ENCODE measurements at regions not wholly inside any gene's neighbourhood (a gene's known extent, or its start where the extent isn't known, plus 50 kb on each side); places are given as distances from the start of the nearest gene placed in this dataset.
"Not testable (repeated sequence)": the region's sequence is repeated elsewhere in the genome, so short reads cannot be mapped to it uniquely, and the experiment has no call there.

GRCh38 chr6:84317463-84317862 is 90.0 kb upstream of the CEP162 start:
- Histone ChIP-seq H3K27me3 (no peaks in the 10 kb centered on the region), H3K27ac (no peak overlapping the region), H3K36me3 (no peaks in the 10 kb centered on the region), H3K4me1 (no peaks in the 10 kb centered on the region), H3K4me3 (no peak overlapping the region), H3K9me3 (peaks cover 0 to 6% (median 0%) of the 10 kb centered on the region in 3 donors)
- no peak for ATAC-seq
- WGBS, 2 donors (ENCODE audit: low coverage in 1 of 2), result 63 to 78% methylated on average over 2 of the region's 2 CpGs
- TF ChIP-seq POLR2A (IDR thresholded peaks at IDR 0.05) (no peak), POLR2AphosphoS5 (IDR thresholded peaks at IDR 0.05) (no peak), EP300 (IDR thresholded peaks at IDR 0.05) (no peak)
- TF ChIP-seq, protein P1, sequence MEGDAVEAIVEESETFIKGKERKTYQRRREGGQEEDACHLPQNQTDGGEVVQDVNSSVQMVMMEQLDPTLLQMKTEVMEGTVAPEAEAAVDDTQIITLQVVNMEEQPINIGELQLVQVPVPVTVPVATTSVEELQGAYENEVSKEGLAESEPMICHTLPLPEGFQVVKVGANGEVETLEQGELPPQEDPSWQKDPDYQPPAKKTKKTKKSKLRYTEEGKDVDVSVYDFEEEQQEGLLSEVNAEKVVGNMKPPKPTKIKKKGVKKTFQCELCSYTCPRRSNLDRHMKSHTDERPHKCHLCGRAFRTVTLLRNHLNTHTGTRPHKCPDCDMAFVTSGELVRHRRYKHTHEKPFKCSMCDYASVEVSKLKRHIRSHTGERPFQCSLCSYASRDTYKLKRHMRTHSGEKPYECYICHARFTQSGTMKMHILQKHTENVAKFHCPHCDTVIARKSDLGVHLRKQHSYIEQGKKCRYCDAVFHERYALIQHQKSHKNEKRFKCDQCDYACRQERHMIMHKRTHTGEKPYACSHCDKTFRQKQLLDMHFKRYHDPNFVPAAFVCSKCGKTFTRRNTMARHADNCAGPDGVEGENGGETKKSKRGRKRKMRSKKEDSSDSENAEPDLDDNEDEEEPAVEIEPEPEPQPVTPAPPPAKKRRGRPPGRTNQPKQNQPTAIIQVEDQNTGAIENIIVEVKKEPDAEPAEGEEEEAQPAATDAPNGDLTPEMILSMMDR (IDR thresholded peaks at IDR 0.05), result no peak

- Histone ChIP-seq H3K9me3 (peaks cover 0 to 6% (median 0%) of the 10 kb centered on the region in 3 donors), H3K4me3 (no peak overlapping the region), H3K36me3 (no peaks in the 10 kb centered on the region), H3K4me1 (no peaks in the 10 kb centered on the region), H3K27me3 (no peaks in the 10 kb centered on the region), H3K27ac (no peak overlapping the region)
- WGBS, 2 donors (ENCODE audit: low coverage in 1 of 2), result 57% methylated on average over 1 of the region's 1 CpG; no CpG with 5 or more reads in 1 of the 2 donors
- TF ChIP-seq EP300 (IDR thresholded peaks at IDR 0.05) (no peak), POLR2AphosphoS5 (IDR thresholded peaks at IDR 0.05) (no peak), POLR2A (IDR thresholded peaks at IDR 0.05) (no peak)
- TF ChIP-seq, protein P1 (IDR thresholded peaks at IDR 0.05), result no peak
- ATAC-seq, result no peak
Observed at GRCh38 chr6:84314377-84314898, 87.0 kb upstream of the CEP162 start.

DNA sequence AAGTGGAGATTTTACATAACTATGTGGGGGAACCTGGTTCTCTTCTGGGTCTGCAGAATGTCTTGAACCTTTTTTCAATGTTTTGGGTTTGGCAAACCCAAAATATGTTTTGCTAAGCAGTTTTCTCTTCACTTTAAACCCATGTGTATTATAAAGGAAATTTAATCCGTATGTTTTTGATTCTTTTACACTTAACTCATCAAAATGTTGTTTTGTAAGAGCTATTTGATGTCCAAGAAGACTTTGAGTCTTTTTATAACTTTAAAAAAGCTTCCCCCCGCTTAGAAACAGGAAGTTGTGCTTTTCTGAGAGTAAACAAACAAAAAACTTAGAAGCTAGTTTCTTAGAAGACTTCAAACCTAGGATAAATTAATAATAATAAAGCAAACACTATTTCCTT is 81.9 kb upstream of the CEP162 start:
- TF ChIP-seq POLR2AphosphoS5 (IDR thresholded peaks at IDR 0.05), result no peak
- no peak for TF ChIP-seq EP300 (IDR thresholded peaks at IDR 0.05)
- TF ChIP-seq POLR2A (IDR thresholded peaks at IDR 0.05), result no peak
- TF ChIP-seq, protein P1 (IDR thresholded peaks at IDR 0.05), result no peak
- Histone ChIP-seq H3K4me1 (no peaks in the 10 kb centered on the region), H3K9me3 (no peaks in the 10 kb centered on the region), H3K4me3 (no peak overlapping the region), H3K27ac (no peak overlapping the region), H3K36me3 (no peaks in the 10 kb centered on the region), H3K27me3 (no peaks in the 10 kb centered on the region)
- ATAC-seq, result no peak
- WGBS, 2 donors (ENCODE audit: low coverage in 1 of 2), result 36 to 56% methylated on average over 2 of the region's 2 CpGs

- H3K36me3 ChIP-seq, result no peaks in the 10 kb centered on the region
- H3K9me3 ChIP-seq, result no peaks in the 10 kb centered on the region
- TF ChIP-seq, protein P1 (IDR thresholded peaks at IDR 0.05), result no peak
- TF ChIP-seq POLR2A (IDR thresholded peaks at IDR 0.05), result no peak
- TF ChIP-seq EP300 (IDR thresholded peaks at IDR 0.05), result no peak
- TF ChIP-seq POLR2AphosphoS5 (IDR thresholded peaks at IDR 0.05), result no peak
- H3K4me3 ChIP-seq, result no peak overlapping the region
- no peak for ATAC-seq
- H3K4me1 ChIP-seq, result no peaks in the 10 kb centered on the region
- WGBS, 2 donors (ENCODE audit: low coverage in 1 of 2), result 54 to 57% methylated on average over 3 of the region's 3 CpGs
- H3K27me3 ChIP-seq, result no peaks in the 10 kb centered on the region
- no peak overlapping the region for H3K27ac ChIP-seq
Observed at GRCh38 chr6:84304881-84305280, 77.4 kb upstream of the CEP162 start.

GRCh38 chr6:84291033-84291432 is 63.6 kb upstream of the CEP162 start:
- WGBS, 2 donors (ENCODE audit: low coverage in 1 of 2), result 88% methylated on average over 1 of the region's 1 CpG; no CpG with 5 or more reads in 1 of the 2 donors
- H3K27ac ChIP-seq, H3K4me1 ChIP-seq, H3K4me3 ChIP-seq, H3K27me3 ChIP-seq, ATAC-seq, H3K36me3 ChIP-seq: not testable (repeated sequence)
- H3K9me3 ChIP-seq, result peaks cover 0 to 31% (median 0%) of the 10 kb centered on the region in 3 donors

Measured in gastroesophageal sphincter (tissue), 4 donors.